AG09309 (cell line): ENCODE measurements at regions not wholly inside any gene's neighbourhood (a gene's known extent, or its start where the extent isn't known, plus 50 kb on each side); places are given as distances from the start of the nearest gene placed in this dataset.

Source experiments
- DNase-seq: peaks from one replicate; pipeline ENCODE4 v3.0.0-alpha.2; 2010; ENCODE audit warnings: low read depth
- H3K4me3 ChIP-seq: 2 replicates; pipeline ENCODE4 v1.5.1; 2011; ENCODE audit warnings: mild to moderate bottlenecking, low read depth, low read length, moderate library complexity; ENCODE audit not compliant: control insufficient read depth
- TF ChIP-seq, protein P1 (sequence below): IDR thresholded peaks from 2 replicates; pipeline ENCODE4 v1.5.1; 2011; ENCODE audit warnings: mild to moderate bottlenecking, low read depth, low read length, inconsistent platforms; ENCODE audit not compliant: insufficient read depth, control insufficient read depth; ENCODE audit errors: missing control alignments

DNA sequence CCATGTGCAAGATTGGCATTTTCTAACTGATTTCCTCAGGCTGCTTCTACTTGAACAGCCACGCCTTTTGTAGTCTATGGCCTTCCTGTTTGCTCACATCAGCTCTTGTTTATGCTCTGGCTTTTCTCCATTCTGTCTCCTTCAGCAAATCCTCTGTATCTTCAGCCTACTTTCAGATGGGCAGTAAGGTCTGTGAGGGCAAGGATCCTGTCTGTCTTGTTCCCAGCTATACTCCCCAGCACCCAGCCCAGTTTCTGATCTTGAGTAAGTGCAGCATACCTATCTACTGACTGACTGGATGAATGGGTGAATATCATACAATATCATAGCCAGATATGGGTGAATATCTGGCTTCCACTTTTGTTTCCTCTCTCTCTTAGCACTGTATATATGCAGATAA is 438.1 kb downstream of the LMO4 start:
- TF ChIP-seq, protein P1, sequence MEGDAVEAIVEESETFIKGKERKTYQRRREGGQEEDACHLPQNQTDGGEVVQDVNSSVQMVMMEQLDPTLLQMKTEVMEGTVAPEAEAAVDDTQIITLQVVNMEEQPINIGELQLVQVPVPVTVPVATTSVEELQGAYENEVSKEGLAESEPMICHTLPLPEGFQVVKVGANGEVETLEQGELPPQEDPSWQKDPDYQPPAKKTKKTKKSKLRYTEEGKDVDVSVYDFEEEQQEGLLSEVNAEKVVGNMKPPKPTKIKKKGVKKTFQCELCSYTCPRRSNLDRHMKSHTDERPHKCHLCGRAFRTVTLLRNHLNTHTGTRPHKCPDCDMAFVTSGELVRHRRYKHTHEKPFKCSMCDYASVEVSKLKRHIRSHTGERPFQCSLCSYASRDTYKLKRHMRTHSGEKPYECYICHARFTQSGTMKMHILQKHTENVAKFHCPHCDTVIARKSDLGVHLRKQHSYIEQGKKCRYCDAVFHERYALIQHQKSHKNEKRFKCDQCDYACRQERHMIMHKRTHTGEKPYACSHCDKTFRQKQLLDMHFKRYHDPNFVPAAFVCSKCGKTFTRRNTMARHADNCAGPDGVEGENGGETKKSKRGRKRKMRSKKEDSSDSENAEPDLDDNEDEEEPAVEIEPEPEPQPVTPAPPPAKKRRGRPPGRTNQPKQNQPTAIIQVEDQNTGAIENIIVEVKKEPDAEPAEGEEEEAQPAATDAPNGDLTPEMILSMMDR, result no peak
- no peak overlapping the region for H3K4me3 ChIP-seq
- DNase-seq, result no peak

DNA sequence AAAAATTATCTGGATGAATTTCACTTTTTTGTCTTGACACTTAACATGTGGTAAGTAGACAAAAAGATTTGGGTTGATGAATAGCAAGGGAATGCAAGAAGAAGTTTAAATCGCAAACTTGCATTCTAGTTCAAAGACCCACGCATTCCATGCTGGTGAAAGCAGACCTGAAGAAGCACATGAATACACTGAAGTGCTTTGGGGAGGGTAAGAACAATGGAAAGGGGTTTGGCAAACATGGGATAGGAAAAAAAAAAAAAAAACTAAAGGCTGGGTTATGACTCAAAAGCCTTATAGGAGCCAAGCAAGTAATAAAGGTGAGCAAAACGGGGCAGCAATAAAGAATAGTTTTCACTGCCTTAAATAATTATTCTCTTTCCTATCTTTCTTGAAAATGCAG is 450.2 kb downstream of the LMO4 start:
- no peak overlapping the region for H3K4me3 ChIP-seq
- TF ChIP-seq, protein P1, result no peak
- DNase-seq, result no peak

DNA sequence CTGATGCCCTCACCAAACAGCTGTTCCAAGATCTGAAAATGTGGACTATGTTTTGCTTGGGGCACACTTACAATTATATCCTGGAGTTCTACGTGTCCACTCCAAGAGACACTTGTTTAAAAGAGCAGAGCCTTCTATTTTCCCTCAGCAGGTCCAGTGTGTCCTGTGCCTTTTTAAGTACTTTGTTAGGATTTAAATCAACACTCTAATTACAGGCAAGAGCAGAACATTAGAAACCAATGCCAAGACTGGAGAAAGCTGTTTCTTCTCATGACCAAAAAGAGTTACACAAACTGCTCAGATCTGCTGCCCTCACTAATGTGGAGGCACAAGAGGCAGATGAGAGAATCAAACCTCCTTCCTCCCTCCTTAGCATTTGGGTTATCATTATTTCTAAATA is 452.9 kb downstream of the LMO4 start:
- TF ChIP-seq, protein P1, result no peak
- no peak overlapping the region for H3K4me3 ChIP-seq
- DNase-seq, result no peak

DNA sequence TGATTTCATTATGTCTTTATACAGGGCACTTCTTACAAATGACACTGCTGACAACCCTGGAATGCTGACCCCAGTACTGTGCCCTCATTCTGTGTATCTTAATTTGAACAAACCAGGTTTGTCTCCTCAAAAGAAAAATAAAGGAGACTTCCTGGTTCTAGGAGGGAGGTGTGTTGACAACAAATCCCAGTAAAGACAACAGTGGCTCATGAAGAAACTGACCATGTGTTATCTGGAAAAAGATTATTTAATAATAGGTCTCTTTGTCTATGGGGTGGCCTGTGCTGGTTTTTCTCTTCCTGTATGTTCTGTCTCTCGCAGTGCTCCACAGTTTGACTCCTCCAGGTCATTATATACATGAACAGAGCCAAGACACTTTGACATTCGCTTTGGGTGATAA is 454.6 kb downstream of the LMO4 start:
- no peak overlapping the region for H3K4me3 ChIP-seq
- TF ChIP-seq, protein P1, result no peak
- no peak for DNase-seq

DNA sequence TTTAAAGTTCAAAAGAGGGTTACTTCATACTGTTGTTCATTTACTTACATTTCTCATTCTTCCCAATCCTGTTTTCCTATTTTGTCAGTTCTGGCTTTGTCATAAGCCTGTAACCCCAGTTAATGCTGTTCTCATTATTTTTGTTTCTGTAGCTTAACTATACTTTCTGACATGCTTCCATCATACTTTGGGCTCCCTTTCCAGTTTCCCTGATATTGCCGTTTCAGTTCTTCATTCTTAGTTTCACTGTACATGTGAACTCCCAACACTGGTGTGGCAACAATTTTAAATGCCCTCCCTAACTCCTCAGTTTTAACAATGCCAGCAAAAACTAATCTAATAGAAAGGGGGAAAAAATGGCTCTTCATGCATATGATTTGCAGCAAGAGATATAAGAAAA is 456.7 kb downstream of the LMO4 start:
- H3K4me3 ChIP-seq, result no peak overlapping the region
- DNase-seq, result no peak
- TF ChIP-seq, protein P1, result no peak

DNA sequence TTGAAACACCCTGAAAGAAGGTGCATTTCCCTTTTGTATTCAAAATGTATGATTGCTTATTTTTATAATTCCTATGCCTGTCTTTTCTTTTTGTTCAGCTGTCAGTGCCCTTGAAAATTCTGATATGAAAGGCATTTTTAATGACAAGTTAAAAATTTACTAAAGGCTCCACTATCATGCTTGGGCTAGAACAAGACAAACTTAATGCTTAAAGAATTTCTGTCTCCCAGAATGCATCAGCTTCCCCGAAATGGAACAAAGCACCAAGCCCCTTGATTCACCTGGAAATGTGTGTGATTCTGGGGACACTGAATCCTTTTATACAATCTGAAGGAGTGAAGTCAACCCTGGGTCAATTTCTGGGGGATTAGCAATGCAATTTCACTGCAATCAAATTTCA is 457.5 kb downstream of the LMO4 start:
- TF ChIP-seq, protein P1, result no peak
- H3K4me3 ChIP-seq, result no peak overlapping the region
- DNase-seq, result no peak
